ELR (cell line): ENCODE measurements at regions not wholly inside any gene's neighbourhood (a gene's known extent, or its start where the extent isn't known, plus 50 kb on each side); places are given as distances from the start of the nearest gene placed in this dataset.
A peak's percentile ranks its signal among the peaks of the same experiment; 100 is the strongest.

Experiments used
- DNase-seq: peaks from one replicate; pipeline ENCODE4 v3.0.0-alpha.2; 2015; ENCODE audit warnings: low read depth

DNA sequence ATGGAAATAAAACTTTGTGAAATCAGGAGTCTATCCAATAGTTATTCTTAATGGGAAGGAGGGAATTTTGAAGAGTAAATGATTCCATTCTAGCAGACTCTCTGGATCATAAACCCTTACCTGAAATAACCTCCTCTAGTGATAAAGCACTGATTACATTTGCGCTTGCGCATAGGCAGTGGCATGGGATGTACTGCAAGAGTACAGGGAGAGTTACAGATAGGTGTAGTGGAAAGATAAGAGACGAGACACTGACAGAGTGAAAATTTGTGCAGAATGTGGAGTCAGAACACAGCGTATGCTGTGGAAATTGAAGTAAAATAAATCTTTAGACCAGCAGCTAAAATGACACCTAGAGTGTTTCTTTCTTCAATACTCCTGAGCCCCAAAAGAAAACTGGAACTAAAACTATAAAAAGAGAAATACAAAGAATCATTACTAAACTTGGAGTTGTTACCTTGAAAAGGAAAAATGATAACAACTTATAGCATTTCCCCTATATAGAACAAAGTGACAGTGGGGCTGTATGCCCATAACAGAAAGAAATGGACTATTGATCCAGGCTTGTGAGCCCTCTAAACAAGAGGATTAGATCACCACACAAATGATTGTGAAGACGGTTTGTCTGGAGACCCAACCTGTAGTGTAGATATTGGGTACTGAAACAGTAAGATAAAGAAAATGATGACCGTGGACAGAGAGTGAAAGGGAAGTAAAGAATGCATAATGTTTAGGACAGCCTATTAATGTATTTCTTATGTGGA is 1471.2 kb upstream of the NUDT12 start:
- DNase-seq = no peak

DNA sequence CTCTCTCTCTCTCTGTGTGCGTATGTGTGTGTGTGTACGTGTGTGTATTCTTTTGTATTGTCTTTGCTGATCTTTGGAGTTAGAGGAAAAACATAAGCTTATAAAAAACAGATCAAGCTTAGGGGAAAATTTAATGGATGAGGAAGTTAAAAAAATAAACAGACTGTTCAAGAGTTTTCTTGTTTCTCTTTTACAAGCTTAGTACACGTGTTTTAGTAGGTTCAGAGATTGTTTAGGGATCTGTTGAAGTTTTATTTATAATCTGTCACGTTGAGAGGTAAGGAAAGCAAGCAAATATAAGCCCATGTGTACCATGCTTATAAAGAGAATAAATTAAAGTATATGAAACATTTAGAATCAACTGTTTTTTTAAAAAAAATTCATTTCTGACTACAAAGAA is 1470.3 kb upstream of the NUDT12 start:
- no peak for DNase-seq

DNA sequence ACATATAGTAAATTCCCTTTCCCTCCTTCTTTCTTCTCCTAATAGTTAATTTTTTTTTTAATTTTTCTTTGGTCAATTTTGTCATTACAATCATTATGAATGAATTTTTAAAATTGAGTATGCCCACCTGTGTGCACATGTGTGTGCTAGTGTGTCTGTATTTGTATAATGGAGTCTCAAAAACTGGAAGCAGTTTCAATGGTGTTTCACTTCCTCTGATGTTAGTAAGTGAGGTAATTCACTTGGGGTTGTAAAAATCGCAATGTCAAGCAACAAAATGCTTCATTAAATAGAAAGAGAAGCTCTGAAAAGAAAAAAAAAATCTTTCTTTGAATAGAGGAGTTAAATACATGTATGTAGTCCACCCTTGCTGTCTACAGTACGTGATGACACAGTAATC is 1467.6 kb upstream of the NUDT12 start:
- no peak for DNase-seq

DNA sequence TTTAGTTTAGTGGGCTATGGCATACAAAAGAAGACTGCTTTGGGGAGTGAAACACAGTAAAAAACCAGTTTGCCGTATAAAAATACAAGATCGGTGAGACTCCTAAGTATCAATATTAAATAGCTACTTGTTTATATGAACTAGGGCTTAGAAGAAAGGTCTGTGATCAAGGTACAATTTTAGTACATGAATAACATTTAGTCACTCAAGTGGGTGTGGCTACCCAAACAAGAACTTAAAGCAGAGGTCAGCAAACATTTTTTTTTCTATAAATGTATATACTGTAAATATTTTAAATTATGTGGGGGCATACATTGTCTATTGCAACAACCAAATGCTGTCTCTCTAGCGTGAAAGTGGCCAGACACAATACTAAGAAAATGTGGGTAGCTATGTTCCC is 1452.5 kb upstream of the NUDT12 start:
- DNase-seq = no peak

- no peak for DNase-seq
Observed at GRCh38 chr5:104998572-104998971, 1436.0 kb upstream of the NUDT12 start.

DNA sequence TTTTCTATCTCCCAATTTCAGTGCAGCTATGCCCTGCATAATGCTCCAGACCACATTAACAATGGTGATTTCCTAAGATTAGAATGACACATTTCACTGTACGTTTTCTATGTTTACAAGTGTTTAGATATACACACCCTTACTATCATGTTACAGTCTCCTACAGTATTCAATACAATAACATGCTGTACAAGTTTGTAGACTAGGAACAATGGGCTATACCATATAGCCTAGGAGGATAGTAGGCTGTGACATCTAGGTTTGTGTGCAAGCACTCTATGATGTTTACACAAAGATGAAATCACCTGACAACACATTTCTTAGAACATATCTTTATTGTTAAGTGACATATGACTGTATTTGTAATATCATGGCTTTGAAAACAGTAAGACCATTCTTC is 1435.6 kb upstream of the NUDT12 start:
- no peak for DNase-seq

DNA sequence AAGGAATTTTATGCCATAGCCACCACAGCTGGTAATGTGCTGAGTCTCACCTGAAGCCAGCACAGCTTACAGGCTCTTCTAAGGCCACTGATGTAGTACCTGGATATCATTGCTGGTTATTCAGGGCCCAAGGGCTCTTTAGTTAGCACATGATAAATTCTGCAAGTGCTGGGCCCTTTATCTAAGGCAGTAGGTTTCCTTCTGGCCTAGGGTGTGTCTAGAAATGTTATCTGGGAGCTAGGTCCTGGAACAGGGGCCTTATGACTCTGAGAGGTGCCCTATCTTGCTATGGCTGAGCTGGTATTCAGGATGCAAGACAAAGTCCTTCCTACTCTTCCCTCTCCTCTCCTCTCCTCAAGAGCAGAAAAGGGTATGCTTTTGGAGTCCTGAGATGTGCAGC is 1424.5 kb upstream of the NUDT12 start:
- DNase-seq = no peak

DNA sequence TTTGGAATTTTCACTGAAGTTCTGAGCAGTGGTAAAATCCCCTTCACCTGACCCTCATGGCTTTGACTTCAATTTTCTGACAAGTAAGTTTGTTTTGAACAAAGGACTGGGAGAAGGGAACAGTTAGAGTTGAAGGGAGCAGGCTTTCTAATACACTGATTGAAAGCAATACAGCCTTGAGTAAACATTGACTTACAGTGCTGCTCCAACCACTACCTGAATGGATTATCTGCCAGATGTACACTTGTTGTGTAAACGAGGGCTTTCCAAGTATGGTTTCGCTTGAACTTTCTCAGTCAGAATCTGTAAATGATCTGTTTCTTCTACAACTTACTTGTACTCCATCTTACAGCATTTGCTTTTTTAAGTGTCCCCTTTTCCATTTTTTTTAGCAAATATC is 1414.9 kb upstream of the NUDT12 start:
- DNase-seq = no peak

DNA sequence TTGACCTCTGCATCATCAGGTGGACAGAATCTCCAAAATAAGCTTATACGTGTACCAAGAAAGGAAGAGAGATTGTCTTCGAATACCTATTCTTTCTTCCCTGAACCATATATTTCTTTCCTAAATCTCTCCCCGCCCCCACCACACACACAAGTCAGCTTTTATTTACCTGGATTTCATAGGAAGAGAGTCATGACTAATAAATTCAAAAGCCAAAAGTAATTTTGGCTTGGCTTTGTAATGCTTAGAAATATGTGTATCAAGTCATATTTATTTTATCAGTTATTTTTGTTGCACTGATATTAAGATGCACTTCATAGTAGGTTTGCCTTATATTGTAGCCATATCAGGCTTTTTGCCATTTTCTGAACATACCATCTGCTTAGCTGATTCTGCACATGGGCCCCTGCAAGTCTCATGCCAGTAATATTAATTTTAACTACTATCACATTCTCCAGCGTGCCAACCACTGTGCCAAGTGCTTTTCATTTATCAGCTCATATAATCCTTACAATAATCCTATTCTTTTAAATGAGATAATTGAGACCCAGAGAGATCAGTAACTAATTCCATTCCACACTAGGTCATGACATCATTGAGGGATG is 1405.3 kb upstream of the NUDT12 start:
- no peak for DNase-seq

DNA sequence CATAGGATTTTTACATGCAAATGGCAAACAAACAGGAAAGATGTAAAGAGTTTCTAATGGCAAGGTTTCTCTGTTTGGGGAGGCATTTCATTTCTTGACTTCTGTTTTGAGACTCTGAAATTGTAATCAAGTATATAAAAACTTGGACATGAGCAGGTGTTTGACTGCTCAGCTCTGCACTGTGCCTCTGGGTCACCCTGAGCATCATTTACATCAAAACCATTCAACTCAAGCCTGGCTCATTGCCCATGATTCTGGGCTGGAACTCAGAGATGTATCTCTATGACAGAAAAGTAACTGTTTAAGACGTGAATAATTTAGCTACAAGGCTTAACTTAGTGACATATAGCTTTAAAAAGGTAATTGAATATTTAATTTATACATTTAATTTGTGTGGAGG is 1402.4 kb upstream of the NUDT12 start:
- DNase-seq = no peak

GRCh38 chr5:104955479-104955878 is 1392.9 kb upstream of the NUDT12 start:
- no peak for DNase-seq

GRCh38 chr5:104952876-104953275 is 1390.3 kb upstream of the NUDT12 start:
- no peak for DNase-seq

DNA sequence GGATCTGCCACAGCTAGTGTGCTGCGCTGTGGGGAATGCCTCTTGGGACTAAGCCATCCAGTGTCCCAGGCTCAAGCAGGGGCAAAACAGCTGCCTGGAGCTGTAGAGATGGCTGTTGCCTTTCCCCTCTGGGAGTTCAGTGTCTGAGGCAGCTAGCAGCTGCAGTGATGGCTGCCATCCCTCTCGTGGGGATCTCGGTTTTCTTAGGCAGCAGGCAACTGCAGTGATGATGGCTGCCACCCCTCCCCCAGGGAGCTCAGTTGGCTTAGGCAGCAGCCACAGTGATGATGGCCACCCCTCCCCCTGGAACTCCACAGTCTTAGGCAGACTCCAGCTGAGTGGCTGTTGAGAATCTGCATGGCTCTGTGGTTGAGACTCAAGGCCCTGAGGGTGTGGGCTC is 1389.2 kb upstream of the NUDT12 start:
- DNase-seq = no peak

GRCh38 chr5:104947076-104947475 is 1384.5 kb upstream of the NUDT12 start:
- no peak for DNase-seq

DNA sequence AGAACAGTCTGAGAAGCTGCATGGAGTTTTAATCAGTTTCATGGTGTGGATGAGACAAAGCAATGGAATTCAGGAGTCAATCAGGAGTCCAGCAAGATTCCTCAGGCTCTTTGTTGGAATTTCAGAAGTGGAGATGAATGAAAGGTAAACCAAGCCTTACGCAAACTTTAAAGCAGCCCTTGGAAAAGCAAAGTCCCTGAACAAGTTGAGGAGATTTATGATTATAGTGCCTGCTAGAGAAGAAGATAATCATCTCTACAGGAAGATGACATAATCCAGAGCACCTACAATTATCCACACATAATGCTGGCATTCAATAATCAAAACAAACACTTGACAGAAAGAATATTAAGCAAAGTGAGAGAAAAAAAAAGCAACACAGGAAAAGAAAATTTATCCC is 1380.1 kb upstream of the NUDT12 start:
- DNase-seq = peak; percentile 5

DNA sequence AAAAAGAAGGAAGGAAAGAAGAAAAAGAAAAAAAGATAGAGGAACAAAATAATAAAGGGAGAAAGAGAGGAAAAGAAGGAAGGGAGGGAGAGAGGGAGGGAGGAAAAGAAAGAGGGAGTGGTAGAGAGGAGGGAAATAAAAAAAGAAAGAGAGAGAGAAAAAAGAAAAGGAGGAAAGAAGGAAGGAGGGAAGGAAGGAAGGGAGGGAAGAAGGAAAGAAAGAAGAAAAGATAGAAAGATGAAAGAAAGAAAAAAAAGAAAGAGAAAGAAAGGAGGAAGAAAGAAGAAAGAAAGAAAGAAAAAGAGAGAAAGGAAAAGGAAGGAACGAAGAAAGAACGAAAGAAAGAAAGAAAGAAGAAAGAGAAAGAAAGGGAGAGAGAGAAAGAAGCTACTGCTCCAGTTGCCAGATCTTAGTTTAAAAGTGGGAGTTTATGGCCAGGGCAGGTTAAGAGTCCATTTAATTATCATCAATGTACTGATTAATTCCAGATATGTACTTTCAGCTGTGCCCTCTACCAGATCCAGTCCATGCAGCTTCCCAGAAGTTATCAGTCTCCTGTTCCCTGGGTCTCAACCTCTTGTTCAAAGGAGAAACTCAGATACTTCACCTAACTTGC is 1378.5 kb upstream of the NUDT12 start:
- DNase-seq = no peak

GRCh38 chr5:104937598-104937997 is 1375.0 kb upstream of the NUDT12 start:
- DNase-seq = no peak

DNA sequence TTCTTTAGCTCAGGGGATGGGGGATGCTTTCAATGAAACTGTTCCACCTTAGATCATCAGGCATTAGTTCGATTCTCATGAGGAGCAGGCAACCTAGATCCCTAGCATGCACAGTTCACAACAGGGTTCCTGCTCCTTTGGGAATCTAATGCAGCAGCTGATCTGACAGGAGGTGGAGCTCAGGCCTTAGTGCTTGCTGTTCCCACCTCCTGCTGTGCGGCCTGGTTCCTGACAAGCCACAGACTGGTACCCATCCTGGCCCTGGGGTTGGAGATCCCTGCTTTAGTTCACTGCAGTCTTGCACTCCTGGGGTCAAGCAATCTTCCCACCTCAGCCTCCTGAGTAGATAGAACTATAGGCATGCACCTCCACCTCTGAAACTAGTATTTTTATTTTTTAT is 1369.8 kb upstream of the NUDT12 start:
- DNase-seq = no peak

DNA sequence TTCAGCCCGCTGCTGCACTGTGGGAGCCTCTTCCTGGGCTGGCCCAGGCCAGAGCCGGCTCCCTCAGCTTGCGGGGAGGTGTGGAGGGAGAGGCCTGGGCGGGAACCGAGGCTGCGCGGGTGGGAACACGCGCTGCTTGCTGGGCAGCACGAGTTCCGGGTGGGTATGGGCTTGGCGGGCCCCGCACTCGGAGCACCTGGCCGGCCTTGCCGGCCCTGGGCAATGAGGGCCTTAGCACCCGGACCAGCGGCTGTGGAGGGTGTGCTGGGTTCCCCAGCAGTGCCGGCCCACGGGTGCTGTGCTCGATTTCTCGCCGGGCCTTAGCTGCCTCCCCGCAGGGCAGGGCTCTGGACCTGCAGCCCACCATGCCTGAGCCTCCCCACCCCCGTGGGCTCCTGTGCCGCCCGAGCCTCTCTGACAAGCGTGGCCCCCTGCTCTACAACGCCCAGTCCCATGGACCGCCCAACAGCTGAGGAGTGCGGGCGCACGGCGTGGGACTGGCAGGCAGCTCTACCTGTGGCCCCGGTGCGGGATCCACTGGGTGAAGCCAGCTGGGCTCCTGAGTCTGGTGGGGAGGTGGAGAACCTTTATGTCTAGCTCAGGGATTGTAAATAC is 1366.4 kb upstream of the NUDT12 start:
- DNase-seq = no peak

- DNase-seq = no peak
Observed at GRCh38 chr5:104915226-104915625, 1352.6 kb upstream of the NUDT12 start.

GRCh38 chr5:104914536-104915070 is 1352.0 kb upstream of the NUDT12 start:
- no peak for DNase-seq

DNA sequence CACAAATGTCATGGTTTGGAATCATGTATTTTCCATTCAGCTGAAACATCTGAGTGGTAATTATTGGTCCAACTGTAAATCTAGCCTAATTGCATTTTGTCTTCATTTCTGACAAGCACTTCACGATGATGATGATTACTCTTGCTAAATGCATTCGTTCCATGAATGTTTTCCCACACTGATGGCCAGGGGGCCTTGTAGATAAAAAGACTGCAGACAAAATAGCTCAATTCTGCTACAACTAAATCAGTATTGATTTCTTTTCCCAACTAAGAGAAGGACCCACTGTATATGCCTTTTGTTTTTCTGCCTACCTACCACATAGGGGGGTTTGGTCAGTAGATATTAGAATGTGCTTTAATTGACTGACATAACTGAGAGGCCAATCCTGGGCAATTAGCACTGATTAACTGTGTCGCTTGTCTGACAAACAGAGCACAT is 1351.3 kb upstream of the NUDT12 start:
- DNase-seq = no peak

DNA sequence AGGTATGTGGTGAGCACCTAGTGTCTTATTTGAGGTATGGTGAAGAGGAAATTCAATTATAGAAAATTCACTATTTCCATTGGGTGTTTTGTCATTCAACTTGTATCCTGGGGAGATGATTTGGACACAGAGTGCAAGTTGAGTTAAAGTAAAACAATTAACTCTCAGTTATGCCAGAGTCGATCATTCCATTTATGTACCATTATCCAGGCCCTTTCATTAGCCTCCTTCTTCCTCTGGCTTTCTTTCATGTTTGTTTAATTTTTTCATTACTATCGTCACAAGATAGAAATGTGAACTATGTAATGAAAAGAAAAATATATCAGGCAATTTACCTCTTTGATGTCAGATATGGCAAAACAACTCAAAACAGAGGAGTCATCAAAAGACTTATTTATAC is 1347.2 kb upstream of the NUDT12 start:
- DNase-seq = peak; percentile 5
